PC-9 (cell line): ENCODE measurements at regions not wholly inside any gene's neighbourhood (a gene's known extent, or its start where the extent isn't known, plus 50 kb on each side); places are given as distances from the start of the nearest gene placed in this dataset.

Experiments used
- EZH2 ChIP-seq: fragments of 200-600 bp; sonication (generic); IDR thresholded peaks from 2 replicates; pipeline ENCODE4 v1.8.0; 2017; ENCODE audit warnings: antibody characterized with exemption, low read depth
- TF ChIP-seq, protein P1 (sequence below): fragments of 200-600 bp; sonication (generic); conservative IDR thresholded peaks from 2 replicates; pipeline ENCODE4 v1.6.1; 2017; ENCODE audit warnings: mixed run types, antibody characterized with exemption, mild to moderate bottlenecking, moderate library complexity

DNA sequence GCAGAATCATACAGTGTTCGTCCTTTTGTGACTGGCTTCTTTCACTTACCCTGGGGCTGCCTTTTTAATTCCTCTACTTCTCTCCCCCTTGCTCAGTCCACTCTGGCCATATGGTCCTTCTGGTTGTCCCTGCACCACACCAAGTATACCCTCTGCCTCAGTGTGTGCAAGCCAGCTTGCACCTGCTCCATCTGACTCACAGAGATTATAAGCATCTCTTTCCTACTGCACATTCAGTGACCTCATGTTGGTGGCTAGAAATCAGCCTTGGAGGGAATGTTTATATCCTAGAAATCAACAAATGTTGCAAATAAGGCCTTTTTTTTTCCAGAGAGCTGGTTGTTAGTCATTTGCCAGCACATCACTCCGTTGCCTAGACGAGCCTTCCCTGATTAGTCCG is 67.5 kb upstream of the C10orf90 start:
- TF ChIP-seq, protein P1, sequence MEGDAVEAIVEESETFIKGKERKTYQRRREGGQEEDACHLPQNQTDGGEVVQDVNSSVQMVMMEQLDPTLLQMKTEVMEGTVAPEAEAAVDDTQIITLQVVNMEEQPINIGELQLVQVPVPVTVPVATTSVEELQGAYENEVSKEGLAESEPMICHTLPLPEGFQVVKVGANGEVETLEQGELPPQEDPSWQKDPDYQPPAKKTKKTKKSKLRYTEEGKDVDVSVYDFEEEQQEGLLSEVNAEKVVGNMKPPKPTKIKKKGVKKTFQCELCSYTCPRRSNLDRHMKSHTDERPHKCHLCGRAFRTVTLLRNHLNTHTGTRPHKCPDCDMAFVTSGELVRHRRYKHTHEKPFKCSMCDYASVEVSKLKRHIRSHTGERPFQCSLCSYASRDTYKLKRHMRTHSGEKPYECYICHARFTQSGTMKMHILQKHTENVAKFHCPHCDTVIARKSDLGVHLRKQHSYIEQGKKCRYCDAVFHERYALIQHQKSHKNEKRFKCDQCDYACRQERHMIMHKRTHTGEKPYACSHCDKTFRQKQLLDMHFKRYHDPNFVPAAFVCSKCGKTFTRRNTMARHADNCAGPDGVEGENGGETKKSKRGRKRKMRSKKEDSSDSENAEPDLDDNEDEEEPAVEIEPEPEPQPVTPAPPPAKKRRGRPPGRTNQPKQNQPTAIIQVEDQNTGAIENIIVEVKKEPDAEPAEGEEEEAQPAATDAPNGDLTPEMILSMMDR: no peak
- no peak for TF ChIP-seq EZH2
